Skeletal muscle satellite cell (primary cell): ENCODE measurements at regions not wholly inside any gene's neighbourhood (a gene's known extent, or its start where the extent isn't known, plus 50 kb on each side); places are given as distances from the start of the nearest gene placed in this dataset.
A peak's percentile ranks its signal among the peaks of the same experiment; 100 is the strongest.

ENCODE experiments used
- H3K27me3 ChIP-seq: 2 replicates; pipeline ENCODE4 v1.7.0; 2013; ENCODE audit warnings: low read length; ENCODE audit not compliant: control insufficient read depth, insufficient read depth
- H3K36me3 ChIP-seq: 2 replicates; pipeline ENCODE4 v1.7.0; 2013; ENCODE audit warnings: mild to moderate bottlenecking, control low read depth, low read length; ENCODE audit not compliant: insufficient read depth
- H3K4me1 ChIP-seq: 2 replicates; pipeline ENCODE4 v1.7.0; 2013; ENCODE audit warnings: low read length; ENCODE audit not compliant: control insufficient read depth, insufficient read depth
- H3K4me2 ChIP-seq: 2 replicates; pipeline ENCODE4 v1.7.0; 2013; ENCODE audit warnings: mild to moderate bottlenecking, low read length
- H3K4me3 ChIP-seq: 2 replicates; pipeline ENCODE4 v1.7.0; 2013; ENCODE audit warnings: low read length
- H3K9ac ChIP-seq: 2 replicates; pipeline ENCODE4 v1.7.0; 2013; ENCODE audit warnings: mild to moderate bottlenecking, low read depth, low read length, moderate library complexity
- H3K9me3 ChIP-seq: replicated peaks from 2 replicates; pipeline ENCODE4 v1.7.0; 2013; ENCODE audit warnings: mild to moderate bottlenecking, control low read depth, low read length

GRCh38 chr21:15190412-15190811 is 125.6 kb upstream of the NRIP1 start:
- H3K9ac ChIP-seq, result no peak overlapping the region
- no peaks in the 10 kb centered on the region for H3K9me3 ChIP-seq
- H3K4me2 ChIP-seq, result no peak overlapping the region
- H3K36me3 ChIP-seq, result no peaks in the 10 kb centered on the region
- no peaks in the 10 kb centered on the region for H3K27me3 ChIP-seq
- H3K4me3 ChIP-seq, result no peak overlapping the region
- peaks cover 4% of the 10 kb centered on the region for H3K4me1 ChIP-seq

- H3K27me3 ChIP-seq, result no peaks in the 10 kb centered on the region
- H3K4me3 ChIP-seq, result no peak overlapping the region
- H3K4me1 ChIP-seq, result peaks cover 4% of the 10 kb centered on the region
- H3K36me3 ChIP-seq, result no peaks in the 10 kb centered on the region
- H3K4me2 ChIP-seq, result no peak overlapping the region
- H3K9ac ChIP-seq, result no peak overlapping the region
- H3K9me3 ChIP-seq, result no peaks in the 10 kb centered on the region
These were observed 126.0 kb upstream of the NRIP1 start for GRCh38 chr21:15190837-15191236.

- no peak overlapping the region for H3K4me2 ChIP-seq
- no peaks in the 10 kb centered on the region for H3K36me3 ChIP-seq
- H3K4me1 ChIP-seq, result peaks cover 4% of the 10 kb centered on the region
- no peak overlapping the region for H3K4me3 ChIP-seq
- no peak overlapping the region for H3K9ac ChIP-seq
- H3K9me3 ChIP-seq, result no peaks in the 10 kb centered on the region
- H3K27me3 ChIP-seq, result no peaks in the 10 kb centered on the region
These were observed 126.5 kb upstream of the NRIP1 start for GRCh38 chr21:15191342-15191741.

GRCh38 chr21:15192243-15192642 is 127.4 kb upstream of the NRIP1 start:
- no peaks in the 10 kb centered on the region for H3K27me3 ChIP-seq
- H3K4me1 ChIP-seq, result peaks cover 4% of the 10 kb centered on the region
- no peak overlapping the region for H3K4me3 ChIP-seq
- no peaks in the 10 kb centered on the region for H3K9me3 ChIP-seq
- peak overlapping the region; percentile 23 for H3K4me2 ChIP-seq
- H3K9ac ChIP-seq, result no peak overlapping the region
- no peaks in the 10 kb centered on the region for H3K36me3 ChIP-seq

- no peaks in the 10 kb centered on the region for H3K27me3 ChIP-seq
- no peaks in the 10 kb centered on the region for H3K36me3 ChIP-seq
- no peak overlapping the region for H3K4me3 ChIP-seq
- no peak overlapping the region for H3K4me2 ChIP-seq
- H3K9me3 ChIP-seq, result no peaks in the 10 kb centered on the region
- H3K4me1 ChIP-seq, result peaks cover 4% of the 10 kb centered on the region
- H3K9ac ChIP-seq, result no peak overlapping the region
These were observed 129.1 kb upstream of the NRIP1 start for GRCh38 chr21:15193937-15194336.

- Histone ChIP-seq H3K9ac (no peak overlapping the region), H3K36me3 (no peaks in the 10 kb centered on the region), H3K4me3 (no peak overlapping the region), H3K4me2 (no peak overlapping the region), H3K27me3 (no peaks in the 10 kb centered on the region), H3K9me3 (no peaks in the 10 kb centered on the region), H3K4me1 (peaks cover 4% of the 10 kb centered on the region)
These were observed 130.3 kb upstream of the NRIP1 start for GRCh38 chr21:15195104-15195503.

GRCh38 chr21:15195768-15196167 is 131.0 kb upstream of the NRIP1 start:
- no peak overlapping the region for H3K9ac ChIP-seq
- no peaks in the 10 kb centered on the region for H3K36me3 ChIP-seq
- H3K9me3 ChIP-seq, result no peaks in the 10 kb centered on the region
- no peaks in the 10 kb centered on the region for H3K27me3 ChIP-seq
- no peak overlapping the region for H3K4me3 ChIP-seq
- no peak overlapping the region for H3K4me2 ChIP-seq
- H3K4me1 ChIP-seq, result peaks cover 4% of the 10 kb centered on the region

- Histone ChIP-seq H3K36me3 (no peaks in the 10 kb centered on the region), H3K27me3 (no peaks in the 10 kb centered on the region), H3K9me3 (no peaks in the 10 kb centered on the region), H3K4me1 (no peaks in the 10 kb centered on the region), H3K4me3 (no peak overlapping the region), H3K4me2 (no peak overlapping the region), H3K9ac (no peak overlapping the region)
These were observed 132.9 kb upstream of the NRIP1 start for GRCh38 chr21:15197696-15198095.

- Histone ChIP-seq H3K9ac (no peak overlapping the region), H3K4me3 (no peak overlapping the region), H3K4me2 (no peak overlapping the region), H3K36me3 (no peaks in the 10 kb centered on the region), H3K27me3 (no peaks in the 10 kb centered on the region), H3K9me3 (no peaks in the 10 kb centered on the region), H3K4me1 (no peaks in the 10 kb centered on the region)
These were observed 134.9 kb upstream of the NRIP1 start for GRCh38 chr21:15199414-15200383.

GRCh38 chr21:15203740-15204139 is 138.9 kb upstream of the NRIP1 start:
- H3K36me3 ChIP-seq, result no peaks in the 10 kb centered on the region
- no peaks in the 10 kb centered on the region for H3K9me3 ChIP-seq
- no peak overlapping the region for H3K9ac ChIP-seq
- H3K4me1 ChIP-seq, result no peaks in the 10 kb centered on the region
- no peak overlapping the region for H3K4me3 ChIP-seq
- H3K27me3 ChIP-seq, result no peaks in the 10 kb centered on the region
- H3K4me2 ChIP-seq, result no peak overlapping the region

- Histone ChIP-seq H3K9ac (no peak overlapping the region), H3K4me1 (no peaks in the 10 kb centered on the region), H3K36me3 (no peaks in the 10 kb centered on the region), H3K4me2 (no peak overlapping the region), H3K9me3 (no peaks in the 10 kb centered on the region), H3K4me3 (no peak overlapping the region), H3K27me3 (no peaks in the 10 kb centered on the region)
These were observed 139.6 kb upstream of the NRIP1 start for GRCh38 chr21:15204140-15204969.
